ENCODE measurements at regions not wholly inside any gene's neighbourhood (a gene's known extent, or its start where the extent isn't known, plus 50 kb on each side); places are given as distances from the start of the nearest gene placed in this dataset.
"Not testable (repeated sequence)": the region's sequence is repeated elsewhere in the genome, so short reads cannot be mapped to it uniquely, and the experiment has no call there.

- no peak for DNase-seq
Observed at GRCh38 chr4:140244328-140244727, 90.3 kb upstream of the MAML3 start.

- no peak for DNase-seq
Observed at GRCh38 chr4:140243278-140243753, 89.3 kb upstream of the MAML3 start.

GRCh38 chr4:140242357-140243277, 88.6 kb upstream of the MAML3 start:
- no peak for DNase-seq

DNA sequence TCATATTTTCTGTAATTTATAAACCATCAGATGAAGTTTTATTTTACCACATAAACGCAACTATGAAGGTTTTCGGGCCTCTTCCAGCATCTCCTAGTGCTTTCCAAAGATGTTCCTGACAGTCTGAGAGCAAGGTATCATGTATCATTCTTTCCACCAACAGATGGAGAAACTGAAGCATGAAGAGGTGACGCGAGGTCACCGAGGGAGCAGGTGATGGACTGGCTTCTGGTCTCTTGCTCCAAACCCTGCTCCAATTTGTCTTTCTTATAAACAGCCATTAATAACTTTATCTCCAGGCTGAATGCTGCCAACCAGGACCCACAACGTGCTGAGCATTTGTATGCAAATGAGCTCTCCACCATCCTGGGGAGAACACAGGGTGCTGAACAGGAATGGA, 86.3 kb upstream of the MAML3 start:
- DNase-seq, result peak; percentile 31

DNA sequence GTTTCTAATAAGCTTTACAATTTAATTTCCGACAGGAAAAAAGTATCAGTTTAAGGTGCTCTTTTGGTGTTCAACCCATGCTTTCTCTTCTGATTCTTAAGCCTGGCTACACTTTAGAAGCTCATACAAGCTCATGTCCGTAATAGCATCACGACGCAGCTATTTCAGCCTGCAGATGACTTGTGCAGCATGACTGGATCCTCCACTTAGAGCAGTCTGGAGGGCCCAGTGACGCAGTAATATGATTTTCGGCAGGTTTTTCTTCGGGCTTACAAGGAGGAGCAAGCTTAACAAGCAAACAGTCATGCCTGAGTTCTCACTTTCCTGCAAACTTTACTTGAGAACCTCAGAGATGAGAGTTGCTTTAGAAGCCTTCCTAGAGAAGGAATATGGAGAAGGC, 85.3 kb upstream of the MAML3 start:
- DNase-seq, result peak; percentile 48

- peak; percentile 79 for DNase-seq
Observed at GRCh38 chr4:140238351-140239056, 84.5 kb upstream of the MAML3 start.

DNA sequence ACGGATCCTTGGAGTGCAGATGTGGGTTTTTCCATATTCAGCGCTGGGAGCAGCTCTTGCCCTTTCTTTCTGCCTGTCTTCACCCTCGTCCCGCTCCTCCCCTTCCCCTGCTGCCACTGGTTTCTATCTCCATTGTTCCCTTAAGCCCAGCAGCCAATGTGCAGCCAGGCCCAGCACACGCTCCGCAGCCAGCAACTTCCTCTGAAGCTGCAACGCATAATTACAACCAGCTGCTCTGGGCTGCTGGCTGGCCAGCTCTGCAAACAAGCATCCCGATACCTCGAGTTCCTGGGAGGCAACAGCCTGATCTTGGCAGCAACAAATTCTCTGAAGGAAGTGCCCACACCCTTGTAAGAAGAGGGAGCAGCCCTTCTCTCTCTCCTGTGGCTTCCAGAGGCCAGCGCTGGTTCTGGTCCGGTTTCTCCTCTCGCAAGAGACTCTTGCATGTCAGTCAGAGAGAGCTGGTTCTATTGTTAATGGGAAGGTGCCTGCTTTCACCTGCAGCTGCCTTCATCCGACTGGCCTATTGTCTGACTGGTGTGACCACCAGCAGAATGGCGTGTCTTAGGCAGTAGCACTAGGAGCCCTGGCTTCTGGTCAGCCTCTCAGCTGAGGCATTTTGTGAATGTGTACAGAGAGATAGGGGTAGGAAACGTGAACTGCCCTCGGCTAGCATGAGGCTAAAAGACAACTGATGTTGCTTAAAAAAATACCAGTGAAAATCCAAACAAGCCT, 83.8 kb upstream of the MAML3 start:
- DNase-seq, result peak; percentile 95

- peak; percentile 55 for DNase-seq
Observed at GRCh38 chr4:140236654-140237169, 82.7 kb upstream of the MAML3 start.

GRCh38 chr4:140234697-140235060, 80.7 kb upstream of the MAML3 start:
- no peak for DNase-seq

- no peak for DNase-seq
Observed at GRCh38 chr4:140233791-140234696, 80.1 kb upstream of the MAML3 start.

GRCh38 chr4:140229881-140230280, 75.9 kb upstream of the MAML3 start:
- DNase-seq, result no peak

- no peak for DNase-seq
Observed at GRCh38 chr4:140227286-140227685, 73.3 kb upstream of the MAML3 start.

DNA sequence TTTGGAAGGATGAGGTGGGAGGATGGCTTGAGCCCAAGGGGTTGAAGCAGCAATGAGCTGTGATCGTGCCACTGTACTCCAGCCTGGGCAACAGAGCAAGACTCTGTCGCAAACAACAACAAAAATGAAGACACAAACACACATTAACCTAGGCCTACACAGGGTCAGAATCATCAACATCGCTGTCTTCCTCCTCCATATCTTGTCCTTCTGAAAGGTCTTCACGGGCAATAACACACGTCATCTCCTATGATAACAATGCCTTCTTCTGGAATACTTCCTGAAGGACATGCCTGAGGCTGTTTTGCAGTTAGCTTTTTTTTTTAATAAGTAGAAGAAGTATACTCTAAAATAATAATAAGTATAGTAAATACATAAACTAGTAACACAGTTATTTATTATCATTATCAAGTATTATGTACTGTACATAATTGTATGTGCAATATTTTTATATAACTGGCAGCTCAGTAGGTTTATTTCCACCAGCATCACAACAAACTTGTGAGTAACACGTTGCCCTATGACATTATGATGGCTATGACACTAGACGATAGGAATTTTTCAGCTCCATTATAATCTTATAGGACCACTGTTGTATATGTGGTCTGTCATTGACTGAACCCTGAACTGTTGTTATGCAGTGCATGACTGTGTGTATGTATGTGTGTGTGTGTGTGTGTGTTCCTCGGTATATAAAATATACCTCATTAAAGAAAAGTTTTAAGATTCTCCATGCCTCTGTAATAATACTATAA, 69.2 kb upstream of the MAML3 start:
- DNase-seq, result no peak

DNA sequence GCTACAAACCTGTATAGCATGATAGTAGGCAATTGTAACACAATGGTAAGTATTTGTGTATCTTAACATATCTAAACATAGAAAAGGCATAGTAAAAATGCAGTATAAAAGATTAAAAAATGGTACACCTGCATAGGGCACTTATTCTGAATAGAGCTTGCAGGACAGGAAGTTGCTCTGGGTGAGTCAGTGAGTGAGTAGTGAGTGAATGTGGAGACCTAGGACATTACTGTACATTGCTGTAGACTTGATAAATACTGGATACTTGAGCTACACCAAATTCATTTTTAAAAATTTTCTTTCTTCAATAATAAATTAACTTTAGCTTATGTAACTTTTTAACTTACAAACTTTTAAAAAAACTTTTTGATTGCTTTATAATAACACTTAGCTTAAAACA, 68.2 kb upstream of the MAML3 start:
- no peak for DNase-seq

- DNase-seq, result no peak
Observed at GRCh38 chr4:140220058-140220457, 66.1 kb upstream of the MAML3 start.

- no peak for DNase-seq
Observed at GRCh38 chr4:140219567-140219966, 65.6 kb upstream of the MAML3 start.

DNA sequence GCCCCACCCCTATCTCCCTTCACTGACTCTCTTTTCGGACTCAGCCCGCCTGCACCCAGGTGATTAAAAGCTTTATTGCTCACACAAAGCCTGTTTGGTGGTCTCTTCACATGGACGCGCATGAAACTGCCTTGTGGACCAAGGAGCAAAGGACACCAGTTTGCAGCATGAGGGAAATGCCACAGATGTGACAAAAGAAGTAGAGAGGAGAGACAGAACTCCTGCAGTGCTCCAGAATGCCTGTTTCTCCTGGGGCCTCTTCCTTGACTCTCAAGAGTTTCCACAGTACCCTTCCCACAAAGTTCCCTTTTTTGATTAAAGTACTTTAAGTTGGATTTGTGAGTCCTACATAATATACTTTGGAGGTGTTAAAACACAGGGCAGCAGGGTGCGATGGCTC, 65.1 kb upstream of the MAML3 start:
- not testable (repeated sequence) for DNase-seq

GRCh38 chr4:140213749-140214148, 59.8 kb upstream of the MAML3 start:
- DNase-seq, result no peak

GRCh38 chr4:140213116-140213515, 59.1 kb upstream of the MAML3 start:
- no peak for DNase-seq

- no peak for DNase-seq
Observed at GRCh38 chr4:140212646-140213045, 58.7 kb upstream of the MAML3 start.

- DNase-seq, result no peak
Observed at GRCh38 chr4:140212194-140212593, 58.2 kb upstream of the MAML3 start.
